ENCODE measurements at regions not wholly inside any gene's neighbourhood (a gene's known extent, or its start where the extent isn't known, plus 50 kb on each side); places are given as distances from the start of the nearest gene placed in this dataset.

DNA sequence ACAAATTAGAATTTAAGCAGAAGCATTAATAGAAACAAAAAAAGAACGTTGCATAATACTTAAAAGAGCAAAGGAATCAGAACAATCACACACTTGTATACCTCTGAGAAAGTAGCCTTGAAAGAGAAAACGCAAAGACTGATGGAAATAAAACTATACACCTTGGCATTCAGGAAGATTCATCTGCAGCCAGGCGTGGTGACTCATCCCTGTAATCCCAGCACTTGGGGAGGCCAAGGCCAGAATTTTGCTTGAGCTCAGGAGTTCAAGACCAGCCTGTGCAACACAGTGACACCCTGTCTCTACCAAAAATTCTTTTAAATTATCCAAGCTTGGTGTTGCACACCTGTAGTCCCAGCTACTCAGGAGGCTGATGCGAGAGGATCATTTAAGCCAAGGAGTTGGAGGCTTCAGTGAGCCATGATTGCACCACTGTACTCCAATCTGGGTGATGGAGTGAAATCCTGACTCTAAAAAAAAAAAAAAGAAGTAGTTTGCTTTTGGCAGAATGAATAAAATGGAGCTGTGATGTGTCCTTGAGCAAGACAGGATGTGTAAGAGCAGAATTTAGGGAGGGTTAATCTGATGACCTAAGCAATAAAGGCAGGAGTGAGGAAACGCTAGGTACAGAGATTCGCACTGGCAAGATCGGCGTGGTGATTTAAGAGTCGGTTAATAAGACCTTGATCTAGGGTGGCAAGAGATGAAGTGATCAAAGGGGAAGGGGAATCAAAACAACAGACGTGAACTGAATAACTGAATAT, 75.8 kb upstream of the NRP1 start:
- WGBS, 2 donors (ENCODE audit: low coverage in 1 of 2): 68 to 76% methylated on average over 7 to 9 of the region's 10 CpGs
- H3K36me3 ChIP-seq: no peaks in the 10 kb centered on the region
- no peaks in the 10 kb centered on the region for H3K27me3 ChIP-seq
- H3K27ac ChIP-seq: no peak overlapping the region
- no peaks in the 10 kb centered on the region for H3K9me3 ChIP-seq
- TF ChIP-seq POLR2A (IDR thresholded peaks at IDR 0.05) (no peak), EP300 (IDR thresholded peaks at IDR 0.05) (no peak)
- no peak for ATAC-seq
- no peak overlapping the region for H3K4me3 ChIP-seq
- H3K4me1 ChIP-seq: peaks cover 0 to 12% (median 3%) of the 10 kb centered on the region in 3 donors

DNA sequence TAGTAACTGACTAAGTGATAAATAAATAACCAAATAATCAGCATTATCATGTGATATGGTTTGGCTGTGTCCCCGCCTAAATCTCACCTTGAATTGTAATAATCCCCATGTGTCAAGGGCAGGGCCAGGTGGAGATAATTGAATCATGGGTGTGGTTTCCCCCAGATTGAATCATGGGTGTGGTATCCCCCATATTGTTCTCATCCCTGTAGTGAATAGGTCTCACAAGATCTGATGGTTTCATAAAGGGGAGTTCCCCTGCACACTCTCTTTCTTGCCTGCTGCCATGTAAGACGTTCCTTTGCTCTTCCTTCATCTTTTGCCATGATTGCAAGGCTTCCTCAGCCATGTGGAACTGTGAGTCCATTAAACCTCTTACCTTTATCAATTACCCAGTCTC, 72.1 kb upstream of the NRP1 start:
- Histone ChIP-seq H3K4me1 (no peaks in the 10 kb centered on the region), H3K27me3 (no peaks in the 10 kb centered on the region), H3K27ac (no peak overlapping the region), H3K9me3 (no peaks in the 10 kb centered on the region), H3K36me3 (no peaks in the 10 kb centered on the region), H3K4me3 (no peak overlapping the region)
- TF ChIP-seq POLR2AphosphoS5 (IDR thresholded peaks at IDR 0.05) (no peak), POLR2A (IDR thresholded peaks at IDR 0.05) (no peak), EP300 (IDR thresholded peaks at IDR 0.05) (no peak), CTCF (IDR thresholded peaks at IDR 0.05) (no peak)
- WGBS, 2 donors (ENCODE audit: low coverage in 1 of 2): 86 to 100% methylated on average over 1 to 2 of the region's 2 CpGs
- ATAC-seq: no peak

- Histone ChIP-seq H3K4me1 (no peaks in the 10 kb centered on the region), H3K4me3 (no peak overlapping the region), H3K27ac (no peak overlapping the region), H3K36me3 (no peaks in the 10 kb centered on the region), H3K9me3 (peaks cover 0 to under 1% (median 0%) of the 10 kb centered on the region in 3 donors), H3K27me3 (no peaks in the 10 kb centered on the region)
- 66 to 78% methylated on average over 5 to 8 of the region's 9 CpGs for WGBS, 2 donors (ENCODE audit: low coverage in 1 of 2)
- TF ChIP-seq POLR2A (IDR thresholded peaks at IDR 0.05) (no peak), POLR2AphosphoS5 (IDR thresholded peaks at IDR 0.05) (no peak), CTCF (IDR thresholded peaks at IDR 0.05) (no peak), EP300 (IDR thresholded peaks at IDR 0.05) (no peak)
- no peak for ATAC-seq
These were observed 68.0 kb upstream of the NRP1 start for GRCh38 chr10:33402220-33403073.

GRCh38 chr10:33401300-33401699, 66.8 kb upstream of the NRP1 start:
- ATAC-seq: no peak
- Histone ChIP-seq H3K4me1 (no peaks in the 10 kb centered on the region), H3K27me3 (no peaks in the 10 kb centered on the region), H3K9me3 (peaks cover 0 to 12% (median 4%) of the 10 kb centered on the region in 3 donors), H3K36me3 (no peaks in the 10 kb centered on the region), H3K27ac (no peak overlapping the region), H3K4me3 (no peak overlapping the region)
- TF ChIP-seq CTCF (IDR thresholded peaks at IDR 0.05): no peak
- TF ChIP-seq POLR2AphosphoS5 (IDR thresholded peaks at IDR 0.05): no peak
- no peak for TF ChIP-seq POLR2A (IDR thresholded peaks at IDR 0.05)
- TF ChIP-seq EP300 (IDR thresholded peaks at IDR 0.05): no peak
- WGBS, 2 donors (ENCODE audit: low coverage in 1 of 2): 88 to 92% methylated on average over 2 of the region's 2 CpGs

DNA sequence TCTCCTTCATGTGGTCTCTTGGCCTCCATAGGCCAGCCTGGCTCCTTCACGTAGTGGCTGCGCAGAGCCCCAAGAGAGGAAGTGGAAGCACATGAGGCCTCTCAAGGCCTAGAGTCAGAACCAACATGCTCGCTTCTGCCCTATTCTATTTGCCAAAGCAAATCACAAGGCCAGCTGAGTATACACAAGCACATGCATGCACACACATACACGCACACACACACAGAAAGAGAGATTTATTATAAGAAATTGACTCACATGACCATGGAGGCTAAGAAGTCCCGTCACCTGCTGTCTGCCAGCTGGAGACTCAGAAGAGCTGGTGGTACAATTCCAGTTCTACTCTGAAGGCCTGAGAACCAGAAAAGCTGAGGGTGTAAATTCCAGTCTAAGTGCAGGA, 64.3 kb upstream of the NRP1 start:
- WGBS, 2 donors (ENCODE audit: low coverage in 1 of 2): 100% methylated on average over 1 to 3 of the region's 5 CpGs
- H3K4me3 ChIP-seq: no peak overlapping the region
- ATAC-seq: no peak

More for the DNA sequence above, 64.3 kb upstream of the NRP1 start:
- H3K36me3 ChIP-seq: no peaks in the 10 kb centered on the region
- TF ChIP-seq POLR2A (IDR thresholded peaks at IDR 0.05) (no peak), EP300 (IDR thresholded peaks at IDR 0.05) (no peak), CTCF (IDR thresholded peaks at IDR 0.05) (no peak), POLR2AphosphoS5 (IDR thresholded peaks at IDR 0.05) (no peak)
- H3K27me3 ChIP-seq: no peaks in the 10 kb centered on the region
- H3K4me1 ChIP-seq: no peaks in the 10 kb centered on the region
- H3K9me3 ChIP-seq: peaks cover 0 to 15% (median 4%) of the 10 kb centered on the region in 3 donors
- no peak overlapping the region for H3K27ac ChIP-seq
